Fibroblast of skin of left biceps (primary cell): ENCODE measurements at regions not wholly inside any gene's neighbourhood (a gene's known extent, or its start where the extent isn't known, plus 50 kb on each side); places are given as distances from the start of the nearest gene placed in this dataset.
A peak's percentile ranks its signal among the peaks of the same experiment; 100 is the strongest.

Experiments used
- DNase-seq, 2 experiments: peaks; one replicate each; pipeline ENCODE4 v3.0.0-alpha.2; 2013; ENCODE audit warnings: low read depth in 2 of 2

DNA sequence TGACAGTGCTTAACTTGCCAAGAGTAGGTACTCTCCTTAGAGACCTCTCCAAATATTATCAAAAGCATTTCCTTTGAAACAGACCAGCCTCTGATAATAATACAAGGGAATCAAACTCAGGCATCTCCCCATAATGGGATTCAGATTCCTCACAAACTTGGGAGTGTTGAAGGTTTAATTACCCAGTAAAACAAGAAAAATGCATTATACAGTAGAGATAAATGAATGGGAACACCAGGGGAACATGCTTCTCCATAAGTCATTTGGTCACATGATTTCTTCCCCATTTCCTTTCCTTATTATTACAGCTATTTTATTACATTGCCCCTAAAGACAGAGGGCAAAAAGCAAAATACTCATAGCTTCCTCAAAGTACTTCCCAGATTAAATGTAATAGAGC is 325.0 kb upstream of the CDIN1 start:
- peak in 1 of 2 experiments; percentile 1 for DNase-seq

DNA sequence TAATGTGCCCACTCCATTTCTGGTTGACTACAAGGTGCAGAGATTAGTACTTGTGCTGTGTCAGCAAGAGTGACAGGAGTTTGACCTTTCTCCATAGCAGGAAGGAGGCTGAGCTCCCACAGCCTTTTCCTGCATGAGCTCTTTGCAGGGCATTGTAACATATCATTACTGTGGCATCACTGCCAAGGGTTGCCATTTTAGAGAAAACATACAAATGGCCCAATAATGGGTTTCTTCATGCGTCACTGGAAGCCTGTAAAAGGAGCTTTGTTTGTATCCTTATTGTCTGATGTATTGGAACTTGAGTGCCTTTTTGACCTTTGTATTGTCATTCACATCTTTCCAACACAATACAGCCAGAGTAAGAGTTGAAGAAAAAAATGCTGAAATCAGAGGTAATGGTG is 323.0 kb upstream of the CDIN1 start:
- DNase-seq: no peak

DNA sequence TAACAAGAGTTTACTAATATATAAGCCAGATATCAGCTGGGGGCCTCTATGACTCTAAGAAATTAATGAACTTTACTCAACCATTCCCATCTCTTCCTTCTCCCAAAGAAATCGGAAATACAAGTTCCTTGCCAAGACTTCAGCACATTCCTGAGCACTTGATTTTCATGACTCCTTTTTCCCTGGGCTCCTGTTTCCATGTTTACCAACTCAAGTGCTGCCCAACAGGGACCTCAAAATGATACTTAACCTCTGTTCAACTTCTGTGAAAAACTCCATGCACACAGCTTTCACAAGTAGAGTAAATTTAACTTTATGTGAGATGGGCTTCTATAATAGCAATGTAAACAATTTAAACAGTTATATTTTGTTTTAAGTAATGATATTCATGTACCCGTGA is 315.8 kb upstream of the CDIN1 start:
- no peak for DNase-seq

DNA sequence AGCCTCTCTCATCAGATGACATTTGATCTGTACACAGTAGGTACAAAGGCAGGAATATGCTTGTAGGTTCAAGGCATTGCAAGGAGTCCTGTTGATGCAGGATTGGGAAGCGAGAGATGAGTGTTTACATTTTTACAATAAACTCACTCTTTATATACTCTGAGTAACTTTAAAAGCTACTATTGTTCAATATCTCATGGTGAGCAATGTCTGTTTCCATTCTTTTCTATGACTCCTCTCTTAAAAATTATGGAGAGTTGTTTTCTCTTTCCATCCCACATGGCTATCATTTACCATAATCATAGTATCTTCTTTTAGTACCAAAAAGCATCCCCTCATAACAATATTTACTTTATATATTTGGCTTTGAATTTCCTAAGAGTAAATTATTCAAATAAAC is 314.0 kb upstream of the CDIN1 start:
- no peak for DNase-seq

DNA sequence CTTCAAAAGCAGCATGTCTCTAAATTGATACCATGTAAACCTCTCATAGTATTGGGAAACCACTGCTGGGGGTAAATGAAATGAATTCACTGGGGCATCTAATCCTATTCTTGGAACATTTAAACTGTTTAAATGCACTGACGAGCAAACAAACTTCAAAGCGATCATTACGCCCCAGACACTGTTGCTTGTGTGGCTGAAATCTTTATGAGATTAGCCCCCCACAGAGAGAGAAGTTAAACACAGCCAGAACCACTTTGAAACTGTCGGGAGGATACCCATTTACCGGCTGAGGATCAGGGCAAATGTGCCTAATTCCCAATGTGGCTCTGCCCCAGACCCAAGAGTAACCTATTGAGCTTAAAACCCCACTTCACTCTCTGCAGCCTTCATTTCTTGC is 308.4 kb upstream of the CDIN1 start:
- no peak for DNase-seq

DNA sequence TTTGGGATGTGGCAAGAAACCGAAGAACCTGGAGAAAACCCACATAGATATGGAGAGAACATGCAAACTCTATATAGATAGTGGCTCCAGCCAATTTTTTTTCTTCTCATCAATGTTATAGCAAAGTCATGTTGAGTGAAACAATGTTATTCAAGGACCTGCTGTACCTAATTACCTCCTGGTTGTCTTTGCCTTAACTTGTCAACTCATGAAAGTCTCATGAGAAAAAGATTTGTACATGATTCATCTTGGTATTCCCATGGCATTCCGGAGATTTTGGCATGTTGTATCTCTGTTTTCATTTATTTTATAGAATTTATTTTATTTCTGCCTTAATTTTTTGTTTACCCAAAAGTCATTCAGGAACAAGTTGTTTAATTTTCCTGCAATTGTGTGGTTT is 303.8 kb upstream of the CDIN1 start:
- no peak for DNase-seq

DNA sequence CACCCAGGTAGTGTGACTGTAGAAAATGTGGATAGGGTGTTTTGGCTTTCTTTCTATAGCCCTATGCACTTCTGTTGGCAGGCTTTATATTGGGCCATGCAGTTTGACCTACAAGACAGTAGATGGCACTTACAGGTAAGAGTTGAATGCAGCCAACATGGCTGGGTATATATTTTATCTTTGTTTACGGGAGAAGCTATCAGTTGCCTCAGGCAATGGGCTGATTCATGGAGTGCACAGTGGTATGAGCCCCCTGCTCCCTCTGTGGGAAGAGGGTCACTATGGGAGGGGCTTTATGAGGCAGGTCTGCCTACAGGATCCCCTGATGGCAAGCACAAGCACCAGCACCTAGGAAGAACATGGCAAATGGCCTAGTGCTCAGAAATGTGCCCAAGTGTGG is 301.2 kb upstream of the CDIN1 start:
- no peak for DNase-seq

DNA sequence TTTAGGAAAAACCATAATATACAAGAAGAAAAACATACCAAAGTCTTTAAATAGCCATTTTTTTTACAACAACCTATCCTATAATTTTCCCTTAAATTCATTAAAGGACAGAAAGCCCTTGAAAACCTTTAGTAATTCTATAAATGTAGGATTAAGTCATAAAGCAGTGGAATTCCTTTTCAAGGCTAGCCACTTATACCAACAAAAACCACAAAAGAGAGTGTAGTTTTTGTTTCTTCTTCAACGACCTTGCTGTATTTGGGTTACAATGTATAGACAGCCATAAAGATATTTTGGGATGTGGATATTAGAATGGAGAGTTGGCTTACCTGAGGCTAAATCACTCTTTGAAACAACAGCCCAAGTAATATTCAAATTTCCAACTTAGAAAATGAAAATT is 296.6 kb upstream of the CDIN1 start:
- DNase-seq: no peak

DNA sequence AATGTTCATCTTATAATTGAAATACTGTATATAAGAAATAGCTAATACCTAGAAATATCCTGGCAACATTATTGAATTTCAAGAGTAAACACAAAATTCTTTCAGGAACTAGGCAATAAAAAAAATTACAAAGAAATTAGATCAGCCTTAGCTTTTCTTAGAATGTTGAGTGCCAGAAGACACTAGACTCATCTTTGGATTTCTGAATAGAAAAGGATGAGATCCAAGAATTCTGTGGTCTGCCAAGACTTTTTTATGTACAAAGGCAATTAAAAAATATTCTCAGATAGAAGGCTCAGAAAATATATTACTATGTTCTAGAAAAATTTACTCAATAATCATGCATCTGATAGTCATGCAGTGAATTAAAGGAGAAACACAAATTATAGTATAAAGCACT is 294.5 kb upstream of the CDIN1 start:
- DNase-seq: no peak

DNA sequence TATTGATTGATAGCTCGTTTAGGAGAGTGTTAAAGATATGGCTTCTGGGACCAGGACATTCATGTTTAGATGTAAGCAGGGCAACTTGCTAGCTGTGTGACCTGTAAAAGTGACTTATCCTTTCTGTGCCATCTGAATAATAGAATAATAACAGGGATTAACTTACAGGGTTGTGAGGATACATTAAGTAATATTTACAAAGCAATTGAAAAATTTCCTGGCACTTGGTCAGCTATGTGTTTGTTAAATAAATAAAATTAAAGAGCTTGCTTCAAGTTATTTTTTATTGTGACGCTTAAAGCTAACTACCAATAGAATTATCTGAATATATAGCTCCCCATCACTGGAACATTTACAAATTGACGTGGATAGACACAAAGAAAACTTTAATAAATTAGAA is 287.9 kb upstream of the CDIN1 start:
- no peak for DNase-seq

DNA sequence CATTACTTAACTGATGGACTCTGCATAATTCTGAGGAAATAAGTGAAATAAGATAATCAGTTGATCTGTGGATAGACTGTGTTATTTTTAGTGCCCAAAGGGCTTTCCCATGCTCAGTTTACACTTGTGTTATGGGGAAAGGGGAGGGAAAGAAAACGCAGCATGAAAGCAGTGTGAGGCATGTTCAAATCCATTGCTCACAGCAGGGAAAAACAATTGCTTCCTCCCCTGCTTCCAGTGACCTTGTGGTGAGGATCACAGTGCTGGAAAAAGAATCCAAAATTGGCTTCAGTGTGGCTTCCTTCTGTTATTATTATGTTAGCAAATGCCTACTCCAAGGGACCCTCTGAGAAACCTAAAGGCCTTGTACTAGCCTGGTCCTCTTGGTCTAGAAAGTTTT is 285.1 kb upstream of the CDIN1 start:
- DNase-seq: no peak

DNA sequence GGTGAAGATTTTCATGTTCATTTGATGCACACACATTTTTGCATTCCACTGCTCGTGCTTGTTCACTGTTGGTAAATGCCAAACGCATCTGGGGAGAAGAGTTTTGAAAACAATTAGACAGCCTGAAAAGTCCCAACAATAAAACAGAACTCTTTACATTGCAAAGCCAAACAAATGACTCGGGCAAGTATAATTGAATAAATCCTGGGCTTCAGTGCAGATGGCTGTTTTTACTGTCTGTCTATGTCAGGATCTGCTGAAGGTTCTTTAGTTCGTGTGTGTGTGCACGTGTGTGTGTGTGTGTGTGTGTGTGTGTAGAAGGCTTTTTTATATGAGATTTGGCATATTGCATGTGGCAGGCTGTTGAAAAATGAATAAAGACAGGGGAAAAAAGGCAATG is 277.5 kb upstream of the CDIN1 start:
- no peak for DNase-seq

DNA sequence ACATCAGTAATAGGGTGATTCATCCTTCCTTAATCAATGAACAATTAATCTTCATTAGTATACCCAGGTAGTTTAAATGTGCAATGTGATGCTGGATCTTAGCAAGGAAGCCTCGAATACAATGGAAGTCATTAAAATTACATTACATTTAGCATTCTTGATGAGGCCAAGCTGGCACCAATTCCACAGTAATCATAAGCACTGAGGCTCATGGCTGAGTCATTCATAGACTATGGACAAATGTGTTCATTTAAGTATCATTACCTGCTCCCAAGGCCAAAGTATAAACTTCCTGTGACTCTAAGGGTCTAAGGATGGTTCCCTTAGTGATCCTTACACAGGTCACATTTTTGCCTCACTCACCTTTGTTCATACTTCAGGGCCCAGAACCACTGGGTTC is 266.4 kb upstream of the CDIN1 start:
- no peak for DNase-seq

DNA sequence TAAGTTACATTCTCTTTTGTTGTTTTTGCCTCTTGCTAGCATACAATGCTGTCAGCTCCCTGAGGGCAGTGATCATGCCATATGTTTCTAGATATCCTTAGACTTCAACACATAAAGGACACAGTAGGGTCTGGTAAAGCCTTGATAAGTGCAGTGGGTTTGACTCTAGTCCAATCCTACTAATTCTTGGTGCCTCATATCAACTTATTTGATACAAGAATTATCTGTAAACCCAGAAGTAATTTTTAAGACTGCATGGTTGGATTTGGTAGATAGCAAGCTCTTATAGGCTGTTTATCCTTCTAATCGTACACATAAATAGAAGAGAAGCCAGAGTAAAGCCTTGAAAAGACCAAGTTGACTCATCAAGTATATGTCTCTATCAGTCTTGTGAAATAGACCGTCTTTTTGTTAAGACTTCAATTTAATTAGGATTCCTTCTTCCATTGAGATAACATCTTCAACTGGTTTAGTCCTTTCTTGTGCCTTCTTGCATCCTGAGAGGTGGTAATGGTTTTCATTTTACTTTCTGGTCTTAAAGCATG is 265.6 kb upstream of the CDIN1 start:
- DNase-seq: no peak

DNA sequence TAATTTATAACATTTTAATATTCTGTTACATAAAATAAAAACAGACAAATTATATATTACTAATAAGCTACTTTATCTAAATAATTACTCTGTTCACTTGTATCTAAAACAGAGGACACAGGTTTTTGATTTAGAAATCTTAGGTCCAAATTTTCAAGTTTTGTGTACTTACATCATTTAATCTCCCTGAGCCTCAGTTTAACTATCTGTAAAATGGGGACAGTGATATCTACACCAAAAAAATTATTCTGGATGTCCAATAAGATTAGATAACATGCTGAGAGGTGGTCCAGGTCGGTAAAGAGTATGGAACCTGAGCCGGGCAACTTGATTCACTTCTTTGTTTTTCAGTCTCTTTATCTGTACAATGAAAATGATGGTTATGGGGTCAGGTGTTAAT is 263.8 kb upstream of the CDIN1 start:
- DNase-seq: no peak

DNA sequence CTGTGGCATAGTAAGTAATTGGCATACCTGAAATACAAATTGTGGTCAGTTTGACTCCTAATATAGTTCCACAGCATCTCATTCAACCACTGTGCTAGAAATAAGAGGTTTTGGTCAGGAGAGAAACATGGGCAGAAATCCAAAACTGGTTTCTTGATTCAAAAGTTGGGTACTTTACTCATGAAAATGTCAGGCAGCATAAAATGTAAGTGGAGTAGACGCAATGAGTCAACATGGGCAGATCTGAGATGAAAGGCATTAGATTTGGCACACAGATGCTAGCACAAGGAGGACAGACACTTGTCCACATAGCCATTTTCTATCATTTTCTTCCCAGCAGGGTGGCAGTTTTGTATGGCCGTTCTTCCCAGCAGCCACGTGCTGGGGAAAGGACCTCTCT is 255.8 kb upstream of the CDIN1 start:
- DNase-seq: no peak

DNA sequence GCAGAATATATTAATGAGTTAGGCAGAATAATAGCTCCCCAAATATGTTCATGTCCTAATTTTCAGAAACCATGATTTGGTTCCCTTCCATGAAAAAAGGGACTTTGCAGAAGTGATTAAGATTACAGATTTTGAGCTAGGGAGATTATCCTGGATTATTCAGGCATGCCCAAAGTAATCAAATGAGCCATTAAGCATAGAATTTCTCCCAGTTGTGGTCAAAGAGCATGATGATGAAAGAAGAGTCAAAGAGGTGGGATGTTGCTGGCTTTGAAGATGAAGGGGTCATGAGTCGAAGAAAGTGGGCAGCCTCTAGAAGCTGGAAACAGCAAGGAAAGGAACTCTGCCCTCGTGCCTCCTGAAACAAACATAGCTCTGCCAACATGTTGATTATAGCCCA is 254.2 kb upstream of the CDIN1 start:
- DNase-seq: no peak

DNA sequence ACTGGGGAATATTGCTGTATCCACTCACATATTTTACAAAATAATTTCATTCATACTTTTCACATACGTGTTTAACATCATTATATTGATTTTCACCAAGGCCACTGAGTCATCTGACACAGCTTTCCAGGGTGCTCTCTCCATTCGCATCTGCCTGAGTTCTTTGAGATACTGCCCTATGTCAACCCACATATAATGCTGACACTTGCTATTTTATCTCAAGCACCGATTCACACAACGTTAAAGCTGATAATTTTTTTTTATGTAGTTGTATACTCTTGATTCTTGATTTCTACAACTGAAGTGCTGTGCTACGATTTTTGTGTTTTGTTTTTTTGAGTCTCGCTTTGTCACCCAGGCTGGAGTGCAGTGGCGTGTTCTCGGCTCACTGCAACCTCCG is 249.8 kb upstream of the CDIN1 start:
- DNase-seq: no peak

DNA sequence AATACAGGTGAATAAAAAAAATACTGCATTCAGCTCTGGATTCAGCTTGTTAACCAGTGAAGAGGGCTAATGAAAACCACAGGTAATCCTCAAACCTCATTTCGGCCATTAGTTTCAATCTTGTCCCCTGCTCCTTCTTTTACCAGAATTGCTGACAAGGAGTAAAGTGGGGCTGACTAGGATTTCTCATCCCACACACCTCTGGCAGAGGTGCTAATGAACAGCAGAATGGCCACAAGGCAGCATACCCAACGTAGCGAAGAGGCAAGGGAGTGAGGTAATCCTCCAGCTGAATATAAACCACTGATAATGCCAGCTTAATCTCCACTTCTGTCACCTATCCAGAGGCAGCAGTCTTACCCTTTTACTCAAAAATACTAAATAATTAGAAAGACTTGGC is 248.8 kb upstream of the CDIN1 start:
- DNase-seq: no peak

DNA sequence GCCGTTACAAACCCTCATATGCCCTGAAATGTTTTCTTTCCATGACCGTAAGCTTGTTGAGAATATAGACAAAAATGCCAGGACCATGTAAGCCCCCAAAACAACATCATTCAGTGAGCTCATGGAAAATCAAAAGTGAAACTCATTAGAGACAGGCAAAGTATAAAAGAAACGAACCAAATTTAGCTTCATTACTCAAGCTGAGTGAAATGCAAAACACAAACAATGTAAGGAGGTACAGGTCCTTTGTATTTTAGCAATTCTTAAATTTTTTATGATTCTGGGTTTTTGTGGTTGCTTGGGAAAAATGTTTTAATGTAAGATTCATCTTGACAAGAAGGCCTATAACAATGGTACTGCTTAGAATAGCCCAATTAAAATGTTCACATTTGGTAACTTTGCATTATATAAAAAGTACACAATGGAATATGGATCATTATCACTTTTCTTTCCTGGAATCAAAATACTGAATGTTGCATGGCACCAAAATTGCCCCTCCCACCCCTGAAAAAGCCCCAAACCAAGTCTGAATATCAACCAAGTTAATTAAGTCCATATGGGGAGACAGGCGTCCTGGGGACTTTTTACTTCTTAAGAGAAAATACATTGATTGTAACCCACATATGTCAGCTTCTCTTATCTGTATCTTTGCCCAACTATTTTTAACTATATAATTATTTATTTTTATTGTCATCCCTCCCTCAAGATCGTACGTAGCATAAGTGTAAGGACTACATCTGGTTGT is 247.7 kb upstream of the CDIN1 start:
- DNase-seq: no peak

DNA sequence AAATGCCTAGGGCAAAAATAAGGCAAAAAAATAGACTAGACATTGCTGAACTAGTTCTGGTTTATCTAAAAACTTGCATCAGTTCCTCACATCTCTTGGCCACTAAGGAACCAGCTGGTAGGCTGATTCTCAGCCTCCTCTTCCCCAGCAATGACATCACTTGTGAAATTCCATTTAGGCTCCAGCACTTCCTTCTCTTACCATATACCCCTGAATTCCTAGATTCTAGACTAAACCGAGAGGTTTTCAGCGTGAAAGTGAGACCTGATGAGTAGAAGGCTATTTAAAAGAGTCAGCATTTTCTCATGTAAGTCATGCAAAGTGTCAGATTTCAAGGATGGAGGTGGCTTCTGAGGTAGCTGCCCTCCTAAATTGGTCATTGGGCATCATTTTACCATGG is 247.1 kb upstream of the CDIN1 start:
- DNase-seq: peak in 1 of 2 experiments; percentile 6

DNA sequence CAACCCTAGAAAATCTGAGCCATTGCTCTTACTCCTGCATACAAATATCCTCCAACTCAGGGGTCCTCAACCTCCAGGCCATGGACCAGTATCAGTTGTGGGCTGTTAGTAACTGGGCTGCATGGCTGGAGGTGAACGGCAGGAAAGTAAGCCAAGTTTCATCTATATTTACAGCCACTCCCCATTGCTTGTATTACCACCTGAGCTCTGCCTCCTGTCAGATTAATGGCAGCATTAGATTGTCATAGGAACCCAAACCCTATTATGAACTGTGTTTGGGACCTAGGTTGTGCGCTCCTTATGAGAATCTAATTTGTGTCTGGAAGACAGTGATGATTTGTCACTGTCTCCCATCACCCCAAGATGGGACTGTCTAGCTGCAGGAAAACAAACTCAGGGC is 246.5 kb upstream of the CDIN1 start:
- no peak for DNase-seq

DNA sequence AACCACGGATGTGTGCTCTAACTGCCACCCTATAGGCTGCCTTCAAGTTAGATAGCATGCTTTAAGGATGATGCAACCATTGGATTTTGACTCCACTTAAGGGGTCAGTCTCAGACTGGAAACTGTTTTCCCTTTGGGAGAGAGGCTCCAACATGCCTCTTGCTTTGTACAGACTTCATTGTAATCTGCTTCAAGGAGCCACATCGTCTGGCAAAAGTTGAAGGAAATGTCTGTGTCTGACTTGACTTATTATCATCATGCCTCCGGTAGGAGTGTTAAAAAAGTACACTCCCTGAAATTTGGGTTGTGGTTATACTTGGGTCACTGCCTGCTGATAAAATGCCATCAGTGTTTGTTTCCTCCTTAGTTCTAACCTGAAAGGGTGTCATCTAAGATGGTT is 245.4 kb upstream of the CDIN1 start:
- peak in 1 of 2 experiments; percentile 40 for DNase-seq

DNA sequence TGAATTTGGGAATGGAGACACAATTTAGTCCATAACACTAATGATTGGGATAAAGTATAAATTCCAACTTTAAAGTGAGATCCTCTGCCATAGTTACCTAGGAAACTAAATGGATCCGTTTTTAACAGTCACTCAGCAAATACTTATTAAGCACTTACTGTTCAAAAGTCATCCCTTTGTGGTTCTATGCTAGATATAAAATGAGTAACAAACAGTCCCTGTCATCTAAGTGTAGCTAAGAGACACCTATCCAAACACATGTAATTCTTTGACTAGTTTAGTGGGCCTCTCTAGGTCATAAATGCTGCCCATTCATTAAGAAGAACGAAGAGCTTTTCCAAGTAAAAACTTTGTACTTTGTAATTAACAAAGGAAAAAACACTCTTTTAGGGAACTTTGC is 244.2 kb upstream of the CDIN1 start:
- no peak for DNase-seq
